ENCODE measurements at regions not wholly inside any gene's neighbourhood (a gene's known extent, or its start where the extent isn't known, plus 50 kb on each side); places are given as distances from the start of the nearest gene placed in this dataset.

GRCh38 chr6:1054653-1055014 lies 257.3 kb upstream of the FOXQ1 start:
- TF ChIP-seq CTCF (IDR thresholded peaks at IDR 0.05; ENCODE audit: poor library complexity) (no peak), EZH2 (IDR thresholded peaks at IDR 0.05; ENCODE audit: borderline replicate concordance) (no peak)

Measured in hepatocyte (in vitro differentiated cells).